DOHH2 (cell line): ENCODE measurements at regions not wholly inside any gene's neighbourhood (a gene's known extent, or its start where the extent isn't known, plus 50 kb on each side); places are given as distances from the start of the nearest gene placed in this dataset.

Experiments
- EZH2phosphoT487 ChIP-seq: fragments of 200-600 bp; sonication (generic); IDR thresholded peaks from 2 replicates; pipeline ENCODE4 v1.6.1; 2017; ENCODE audit warnings: borderline replicate concordance, mild to moderate bottlenecking, antibody characterized with exemption, low read length, moderate library complexity, mixed read lengths
- TF ChIP-seq, protein P1 (sequence below): fragments of 200-600 bp; sonication (generic); IDR thresholded peaks from one replicate; pipeline ENCODE4 v1.5.1; 2014; ENCODE audit warnings: antibody characterized with exemption, mild to moderate bottlenecking, low read depth, low read length; ENCODE audit not compliant: poor library complexity, severe bottlenecking

DNA sequence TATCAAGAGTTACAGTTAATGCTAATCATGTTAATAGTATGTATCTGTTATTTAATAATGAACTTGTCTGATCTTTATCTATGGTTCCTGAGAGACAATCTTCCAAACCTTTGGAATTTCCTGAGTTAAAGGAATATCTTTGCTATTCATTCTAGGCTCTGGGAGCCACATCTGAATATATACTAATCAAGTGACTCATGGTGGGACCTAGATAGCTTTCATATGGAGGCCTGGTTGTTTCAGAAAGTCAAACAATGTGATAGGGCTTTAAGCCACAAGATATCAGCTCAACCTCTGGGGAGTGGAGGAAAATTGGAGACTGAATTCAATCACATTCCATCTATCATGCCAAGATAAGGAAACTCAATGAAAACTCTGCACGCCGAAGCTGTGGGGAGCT is 746.4 kb downstream of the TNS3 start:
- TF ChIP-seq, protein P1, sequence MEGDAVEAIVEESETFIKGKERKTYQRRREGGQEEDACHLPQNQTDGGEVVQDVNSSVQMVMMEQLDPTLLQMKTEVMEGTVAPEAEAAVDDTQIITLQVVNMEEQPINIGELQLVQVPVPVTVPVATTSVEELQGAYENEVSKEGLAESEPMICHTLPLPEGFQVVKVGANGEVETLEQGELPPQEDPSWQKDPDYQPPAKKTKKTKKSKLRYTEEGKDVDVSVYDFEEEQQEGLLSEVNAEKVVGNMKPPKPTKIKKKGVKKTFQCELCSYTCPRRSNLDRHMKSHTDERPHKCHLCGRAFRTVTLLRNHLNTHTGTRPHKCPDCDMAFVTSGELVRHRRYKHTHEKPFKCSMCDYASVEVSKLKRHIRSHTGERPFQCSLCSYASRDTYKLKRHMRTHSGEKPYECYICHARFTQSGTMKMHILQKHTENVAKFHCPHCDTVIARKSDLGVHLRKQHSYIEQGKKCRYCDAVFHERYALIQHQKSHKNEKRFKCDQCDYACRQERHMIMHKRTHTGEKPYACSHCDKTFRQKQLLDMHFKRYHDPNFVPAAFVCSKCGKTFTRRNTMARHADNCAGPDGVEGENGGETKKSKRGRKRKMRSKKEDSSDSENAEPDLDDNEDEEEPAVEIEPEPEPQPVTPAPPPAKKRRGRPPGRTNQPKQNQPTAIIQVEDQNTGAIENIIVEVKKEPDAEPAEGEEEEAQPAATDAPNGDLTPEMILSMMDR = no peak
- TF ChIP-seq EZH2phosphoT487 = no peak
